ENCODE measurements at regions not wholly inside any gene's neighbourhood (a gene's known extent, or its start where the extent isn't known, plus 50 kb on each side); places are given as distances from the start of the nearest gene placed in this dataset.

DNA sequence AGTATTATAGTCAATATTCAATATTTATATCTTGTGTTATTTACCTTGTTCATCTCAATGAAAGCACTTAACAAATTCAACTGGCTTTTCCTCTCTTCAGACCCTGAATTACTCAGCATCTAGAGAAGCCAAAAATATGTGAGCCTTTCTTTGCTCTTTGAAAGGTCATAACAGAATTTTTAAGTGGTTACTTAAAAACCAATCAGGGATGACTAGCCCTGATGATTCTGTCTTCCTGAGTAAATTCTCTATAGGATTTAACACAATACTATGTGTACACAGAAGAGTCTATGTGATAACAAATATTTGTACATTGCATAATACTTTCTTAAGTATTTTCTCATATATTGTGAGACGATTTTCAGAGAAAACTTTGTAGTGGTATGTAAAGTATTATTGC, 546.3 kb downstream of the MAT2B start:
- no peak for DNase-seq

DNA sequence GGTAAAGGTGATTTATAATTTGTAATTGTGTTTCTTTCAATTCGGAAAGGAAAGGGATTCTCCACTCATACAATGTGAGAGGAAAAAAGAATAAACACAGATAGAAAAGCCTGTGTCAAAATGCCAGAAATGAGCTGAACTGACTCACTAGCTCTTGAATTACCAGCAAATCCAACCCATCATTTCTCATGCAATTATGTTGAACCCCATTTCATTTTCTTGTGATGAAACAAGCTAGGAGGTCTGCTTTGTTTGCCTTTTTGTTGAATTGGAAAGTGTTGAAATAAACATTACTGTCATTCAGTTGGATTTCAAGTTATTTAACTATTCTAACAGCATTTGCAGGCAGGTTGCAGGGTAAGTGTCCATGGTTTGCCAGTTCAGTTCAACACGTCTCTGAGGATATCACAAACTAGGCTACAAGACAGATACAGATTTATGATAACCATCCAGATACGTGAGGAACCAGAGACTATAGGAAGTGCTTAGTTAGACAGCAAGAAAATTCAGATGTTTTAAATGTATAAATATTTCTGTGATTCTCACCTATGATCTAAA, 547.2 kb downstream of the MAT2B start:
- DNase-seq, result no peak

DNA sequence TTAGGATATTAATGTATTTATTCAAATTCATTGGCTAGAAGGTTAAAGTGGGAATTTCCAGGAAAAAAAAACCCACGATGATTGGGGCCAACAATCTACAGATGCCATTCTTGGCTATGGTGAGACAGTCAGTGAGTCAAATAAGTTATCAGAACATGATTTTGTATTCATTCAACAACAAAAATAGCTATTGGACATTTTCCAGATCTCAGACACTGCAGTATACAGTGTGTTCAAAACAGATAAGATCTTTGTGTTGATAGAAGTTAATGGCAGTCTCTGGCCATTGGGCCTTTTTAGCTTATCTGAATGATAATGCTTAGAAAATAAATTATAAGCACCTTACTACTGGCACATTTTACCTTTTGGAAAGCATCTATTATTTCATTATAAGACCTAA, 547.7 kb downstream of the MAT2B start:
- no peak for DNase-seq

DNA sequence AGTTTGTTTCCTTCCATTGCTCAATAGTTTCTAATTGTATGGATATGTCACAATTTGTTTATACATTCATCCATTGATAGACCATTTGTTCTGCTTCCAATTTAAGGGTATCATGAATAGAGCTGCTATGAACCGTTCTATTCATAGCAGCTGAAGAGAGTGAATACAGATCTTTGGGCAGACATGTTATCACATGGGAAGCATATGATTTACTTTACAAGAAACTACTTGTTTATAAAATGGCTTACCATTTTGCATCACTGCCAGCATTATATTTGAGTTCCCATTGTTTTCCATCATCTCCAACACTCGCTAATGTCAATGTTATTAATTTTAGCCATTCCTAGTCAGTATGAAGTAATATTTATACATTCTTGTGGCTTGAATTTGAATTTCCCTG, 549.0 kb downstream of the MAT2B start:
- DNase-seq, result no peak

DNA sequence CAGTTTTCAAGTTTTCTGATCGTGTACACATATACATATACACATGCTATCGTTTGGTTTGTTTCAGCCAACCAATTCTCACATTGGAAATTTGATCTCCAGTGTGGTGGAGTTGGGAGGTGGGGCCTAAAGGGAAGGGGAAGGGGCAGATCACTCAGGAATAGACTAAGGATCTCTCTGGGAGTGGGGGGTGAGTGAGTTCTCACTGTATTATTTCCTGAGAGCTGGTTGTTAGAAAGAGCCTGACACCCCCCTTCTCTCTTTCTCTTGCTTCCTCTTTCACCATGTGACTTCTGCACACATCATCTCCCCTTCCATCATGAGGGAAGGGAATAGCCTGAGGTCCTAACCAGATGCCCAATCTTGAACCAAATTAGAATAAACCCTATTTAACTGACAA, 551.7 kb downstream of the MAT2B start:
- no peak for DNase-seq

DNA sequence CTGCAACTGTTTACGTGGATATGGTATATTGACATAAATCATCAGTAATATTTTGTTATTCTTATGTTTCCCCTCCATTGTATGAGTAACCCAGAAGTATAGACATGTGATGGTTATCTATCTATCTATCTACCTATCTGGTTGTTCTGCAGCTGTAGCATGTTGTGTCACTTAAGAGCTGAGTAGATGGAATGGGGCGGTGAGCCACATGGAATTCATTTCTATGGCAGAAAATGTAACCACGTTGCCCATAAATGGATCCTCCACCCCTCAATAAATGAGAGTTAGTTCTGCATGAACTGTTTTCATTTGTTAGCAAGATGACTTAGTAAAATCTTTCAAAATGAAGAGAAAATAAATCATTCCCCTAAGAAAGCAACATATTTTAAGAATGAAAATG, 553.2 kb downstream of the MAT2B start:
- DNase-seq, result no peak

DNA sequence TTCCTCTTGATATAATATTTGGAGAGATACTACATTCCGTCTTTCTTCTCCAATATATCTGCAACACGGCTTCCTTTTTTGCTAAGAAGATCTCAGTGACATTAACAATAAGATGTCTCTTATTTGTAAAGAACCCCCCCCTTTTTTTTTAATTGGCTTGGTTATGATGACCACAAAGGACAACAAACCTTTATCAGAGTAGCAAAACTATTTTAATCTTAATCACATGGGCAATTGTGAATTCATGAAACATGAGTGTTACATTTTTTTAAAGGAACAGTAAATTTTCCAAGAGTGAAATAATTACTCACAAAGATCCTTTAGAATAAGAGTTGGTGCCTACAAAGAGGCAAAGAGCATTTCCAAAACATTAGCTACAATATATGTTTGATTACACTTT, 554.1 kb downstream of the MAT2B start:
- no peak for DNase-seq

DNA sequence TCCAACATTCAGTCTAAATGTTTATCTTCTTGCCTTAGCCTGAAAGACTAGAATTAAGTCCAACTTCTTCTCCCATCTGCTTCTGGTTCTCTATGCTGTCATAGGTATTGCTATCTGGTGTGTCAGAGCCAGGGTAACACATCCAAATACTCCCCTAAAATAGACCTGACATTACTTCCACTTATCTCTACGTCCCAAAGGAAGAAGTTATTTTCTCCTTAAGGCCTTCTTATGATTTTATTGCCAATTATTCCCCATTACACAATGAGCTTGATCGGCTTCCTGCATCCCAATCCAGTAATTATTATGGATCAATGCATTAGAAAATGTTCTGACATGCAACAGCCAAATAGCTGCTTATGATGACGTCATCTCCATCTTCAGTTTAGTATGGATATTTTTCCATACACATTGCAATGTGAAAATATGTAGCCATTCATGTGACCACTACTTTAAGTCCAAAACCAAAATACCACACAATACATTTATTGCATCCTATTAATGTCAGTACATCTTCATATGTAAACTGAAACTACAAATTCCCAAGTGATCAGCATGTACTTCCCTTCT, 555.5 kb downstream of the MAT2B start:
- DNase-seq, result no peak

DNA sequence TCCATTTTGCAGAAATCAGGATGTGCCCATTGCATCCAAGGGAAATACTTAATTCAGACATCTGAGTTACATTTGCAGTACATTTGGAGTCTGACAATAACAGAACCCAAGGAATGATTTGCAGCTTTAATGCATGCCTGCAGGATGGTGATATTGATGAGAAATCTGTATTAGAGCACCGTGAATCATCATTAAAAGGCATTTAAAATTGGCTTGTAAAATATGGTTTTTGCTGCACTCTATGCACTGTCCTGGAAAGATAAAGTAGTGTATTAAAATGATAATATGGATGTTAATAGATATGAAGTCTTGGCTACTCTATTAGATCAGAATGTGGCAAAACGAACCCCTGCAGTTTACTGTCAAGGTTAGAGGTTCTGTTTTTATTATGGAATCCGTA, 556.9 kb downstream of the MAT2B start:
- no peak for DNase-seq

DNA sequence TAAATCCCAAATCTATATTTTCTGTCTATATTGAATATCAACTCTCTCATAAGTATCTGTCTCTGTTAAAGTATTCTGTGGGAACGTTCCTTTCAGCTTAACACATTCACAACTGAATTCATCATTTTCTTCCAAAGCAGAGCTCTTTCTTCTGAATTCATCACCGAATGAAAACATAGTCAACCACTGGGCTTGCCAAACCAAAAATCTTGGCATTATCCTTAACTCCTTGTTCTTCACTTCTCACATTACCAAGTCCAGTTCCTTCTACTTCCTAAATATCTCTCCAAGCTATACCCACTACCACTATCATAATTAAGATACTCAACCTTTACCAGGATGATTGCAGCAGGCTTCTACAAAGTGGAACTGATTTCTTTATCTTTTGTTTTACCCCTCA, 559.8 kb downstream of the MAT2B start:
- no peak for DNase-seq

DNA sequence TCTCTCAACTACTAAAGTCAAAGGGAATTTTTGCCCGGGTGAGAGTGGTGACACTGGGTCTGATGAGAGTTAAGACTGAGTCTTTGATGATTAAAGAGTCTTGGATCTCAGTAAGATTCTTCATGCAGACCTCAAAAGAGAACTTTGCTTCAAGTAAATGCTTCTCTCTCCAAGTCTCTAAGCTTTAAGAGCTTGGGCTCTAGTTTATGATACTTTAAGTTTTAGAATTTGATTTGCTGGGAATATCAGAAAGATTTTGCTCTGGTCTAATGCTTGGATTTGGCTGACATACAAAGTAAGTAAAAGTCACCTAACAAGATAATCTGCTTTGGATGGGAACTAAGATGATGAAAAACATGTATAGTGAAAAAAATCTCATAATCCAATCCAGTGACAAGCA, 566.3 kb downstream of the MAT2B start:
- no peak for DNase-seq

DNA sequence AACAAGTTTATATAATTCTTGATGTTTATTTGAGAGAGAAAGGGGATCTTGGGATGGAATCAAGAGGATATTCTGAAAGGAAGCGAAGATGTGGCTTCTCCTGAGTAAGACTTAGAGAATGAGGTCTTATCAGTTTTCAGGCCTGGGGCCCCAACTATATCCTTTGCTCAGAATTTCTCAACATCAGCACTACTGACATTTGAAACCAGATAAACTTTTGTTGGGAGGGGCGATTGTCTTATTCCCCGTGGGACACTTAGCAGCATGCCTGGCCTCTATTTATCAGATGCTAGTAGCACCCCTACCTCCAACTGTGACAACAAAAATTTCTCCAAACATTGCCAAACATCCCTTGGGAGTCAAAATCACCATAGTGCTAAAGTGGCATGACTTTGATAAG, 567.7 kb downstream of the MAT2B start:
- no peak for DNase-seq

DNA sequence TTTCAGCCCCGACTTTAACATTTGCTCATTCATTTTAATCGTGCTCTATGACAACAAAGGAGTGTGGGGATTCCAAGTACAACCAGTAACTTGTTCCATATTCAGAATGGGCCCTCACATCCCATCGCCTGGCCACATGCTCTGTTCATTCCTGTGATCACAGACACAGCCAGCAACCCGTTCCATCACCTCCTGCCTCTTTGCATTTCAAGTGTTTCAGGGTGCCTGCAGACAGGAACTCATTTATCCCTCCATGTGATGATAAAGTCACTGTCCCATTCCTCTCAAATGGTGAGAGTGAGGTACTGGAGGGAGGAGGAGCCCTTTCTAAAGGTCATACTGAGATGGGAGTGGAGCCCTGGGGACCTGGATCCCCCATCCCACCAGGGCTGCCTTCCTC, 571.1 kb downstream of the MAT2B start:
- DNase-seq, result no peak

DNA sequence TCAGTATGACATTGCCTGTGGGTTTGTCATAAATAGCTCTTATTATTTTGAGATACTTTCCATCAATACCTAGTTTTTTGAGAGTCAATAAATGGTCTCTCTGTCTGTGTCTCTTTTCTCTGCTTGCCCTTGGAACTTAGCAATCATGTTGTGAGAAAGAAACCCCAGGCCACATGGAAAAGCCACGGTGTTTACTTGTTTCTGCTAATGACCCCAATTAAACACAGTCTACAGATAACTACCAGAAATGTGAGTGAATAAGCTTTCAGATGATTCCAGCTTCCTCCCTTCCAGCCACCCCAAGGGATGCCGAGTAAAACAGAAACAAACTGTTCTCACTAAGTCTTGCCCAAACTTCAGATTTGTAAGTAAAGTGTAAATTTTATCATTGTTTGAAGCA, 584.9 kb downstream of the MAT2B start:
- no peak for DNase-seq

DNA sequence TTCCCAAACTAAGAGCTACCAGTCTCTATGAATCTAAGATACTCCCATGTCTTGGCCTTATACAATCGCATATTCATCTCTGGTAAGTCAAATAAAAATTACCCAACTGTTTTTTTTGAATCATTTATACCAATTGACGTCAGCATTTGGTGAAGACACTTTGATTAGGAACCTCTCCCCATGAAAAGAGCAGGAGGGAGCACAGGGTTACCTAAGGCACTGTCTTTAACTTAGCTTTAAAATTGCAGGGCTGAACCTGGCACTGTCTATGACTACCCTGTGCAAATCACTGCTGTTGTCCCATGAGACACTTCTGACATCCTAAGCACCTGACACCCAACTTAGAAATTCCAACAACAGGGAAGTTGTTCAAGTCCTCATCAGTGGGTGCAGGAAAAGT, 586.4 kb downstream of the MAT2B start:
- no peak for DNase-seq

DNA sequence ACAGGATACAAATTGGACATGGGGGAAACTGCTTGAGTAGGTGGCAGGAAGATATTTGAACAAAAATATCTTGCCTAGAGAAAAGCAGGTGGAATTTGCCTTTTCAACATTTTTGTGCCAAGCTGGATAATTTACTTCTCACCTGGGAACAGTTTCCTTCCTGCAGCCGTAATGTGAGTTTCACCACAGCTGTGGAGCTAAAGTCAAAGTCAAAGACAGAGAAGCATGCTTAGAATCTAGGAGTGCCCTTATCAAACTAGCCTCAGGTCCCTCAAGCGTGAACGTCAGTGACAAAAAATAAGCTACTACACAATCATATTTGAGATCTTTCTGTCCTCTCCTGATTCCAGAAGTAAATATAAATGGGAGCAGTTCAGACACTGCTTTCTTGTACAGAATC, 588.9 kb downstream of the MAT2B start:
- no peak for DNase-seq

DNA sequence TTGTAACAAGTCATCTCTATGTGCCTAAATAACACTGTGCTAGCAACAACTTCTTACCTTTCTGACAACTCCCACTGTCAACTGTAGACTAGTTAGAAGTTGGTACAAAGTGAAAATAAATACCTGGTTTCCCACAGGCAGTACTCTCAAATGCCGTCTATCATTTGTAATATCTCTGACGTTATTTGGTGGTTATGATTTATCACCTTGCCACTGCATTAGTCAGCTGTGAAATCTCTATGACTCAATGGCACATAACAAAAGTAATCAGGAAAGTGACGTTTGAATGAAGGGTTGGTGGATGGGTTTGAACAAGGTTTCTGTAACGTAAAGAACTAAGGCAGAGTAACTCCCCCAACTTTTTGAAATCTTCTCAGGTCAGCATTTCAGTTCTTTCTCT, 592.3 kb downstream of the MAT2B start:
- DNase-seq, result no peak

DNA sequence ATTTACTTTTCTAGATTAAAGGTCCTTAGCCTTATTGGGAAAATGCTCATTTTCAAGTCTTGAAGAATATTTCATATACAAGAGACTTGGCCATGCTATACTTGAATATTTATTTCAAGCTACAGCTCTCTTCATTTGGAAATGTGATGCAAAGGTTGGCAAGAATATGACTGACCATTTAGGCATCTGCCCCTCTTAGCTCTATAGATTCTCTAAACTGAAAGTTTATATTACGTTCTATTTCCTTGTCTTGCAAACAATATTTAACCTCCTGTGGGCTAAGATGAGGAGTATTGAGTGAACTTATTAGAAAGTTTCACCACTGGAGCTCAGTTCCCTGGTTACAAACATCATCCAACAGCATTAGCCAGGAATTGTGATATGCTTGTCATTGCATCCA, 593.1 kb downstream of the MAT2B start:
- DNase-seq, result no peak

DNA sequence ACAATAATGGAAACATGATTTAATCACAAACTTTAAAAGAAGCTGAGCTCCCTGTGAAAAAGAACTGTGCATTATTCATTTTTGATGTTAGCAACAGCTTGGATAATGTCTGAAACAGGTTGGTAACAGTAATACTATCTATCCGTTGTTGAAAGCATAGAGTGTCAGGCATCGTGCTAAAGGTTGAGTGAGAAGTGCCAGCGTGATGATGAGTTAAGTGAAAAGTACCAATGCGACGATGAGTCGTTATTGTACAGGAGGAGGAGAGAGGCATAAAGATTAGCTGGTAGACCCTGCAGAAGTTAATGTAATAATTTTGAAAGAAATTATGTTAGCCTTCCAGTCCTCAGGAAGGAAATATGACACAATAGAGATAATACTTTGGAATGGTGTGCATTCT, 593.6 kb downstream of the MAT2B start:
- no peak for DNase-seq

DNA sequence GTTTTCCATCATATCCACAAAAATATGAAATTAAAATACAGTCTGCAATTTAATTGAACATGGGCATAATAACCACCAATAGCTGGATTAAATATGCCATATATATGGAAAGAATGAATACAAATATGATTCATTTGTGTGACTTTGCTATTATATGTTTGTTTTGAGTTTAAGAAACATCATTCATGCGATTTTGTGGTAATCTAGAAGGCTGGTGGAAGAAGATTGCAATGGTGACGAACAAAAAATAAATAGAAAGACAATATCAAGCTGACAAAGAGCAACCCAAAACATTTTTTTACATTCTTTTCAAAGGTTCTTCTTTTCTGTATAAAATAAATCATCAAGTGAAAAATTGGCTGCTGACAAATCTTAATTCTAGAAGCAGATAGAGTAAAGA, 610.0 kb downstream of the MAT2B start:
- DNase-seq, result no peak

DNA sequence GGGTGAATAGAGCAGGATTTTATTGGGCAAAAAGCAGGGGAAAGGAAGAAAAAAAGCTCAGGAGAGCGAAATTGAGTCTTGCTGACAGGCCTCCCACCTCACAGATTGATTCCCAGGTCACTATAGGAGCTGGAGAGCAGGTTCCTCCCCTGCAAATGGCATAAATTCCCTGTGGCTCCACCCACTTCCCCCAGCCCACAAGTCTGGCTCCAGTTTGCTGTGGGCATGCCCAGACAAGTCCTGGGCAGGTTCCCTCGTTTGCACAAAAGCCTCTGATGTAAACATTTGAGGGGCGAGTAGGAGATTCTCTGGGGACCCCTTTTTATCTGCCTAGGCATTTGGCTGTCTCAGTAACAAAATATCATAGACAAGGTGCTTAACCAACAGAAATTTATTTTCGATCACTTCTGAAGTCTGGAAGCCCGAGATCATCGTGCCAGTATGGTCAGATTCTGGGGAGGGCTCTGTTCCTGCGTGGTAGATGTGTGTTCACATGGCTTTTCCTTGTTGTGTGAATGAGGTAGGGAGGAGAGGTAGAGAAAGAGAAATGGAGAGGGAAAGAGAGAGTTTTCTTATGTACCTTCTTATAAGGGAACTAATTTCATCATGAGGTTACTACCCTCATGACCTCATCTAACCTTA, 614.5 kb downstream of the MAT2B start:
- DNase-seq, result no peak

DNA sequence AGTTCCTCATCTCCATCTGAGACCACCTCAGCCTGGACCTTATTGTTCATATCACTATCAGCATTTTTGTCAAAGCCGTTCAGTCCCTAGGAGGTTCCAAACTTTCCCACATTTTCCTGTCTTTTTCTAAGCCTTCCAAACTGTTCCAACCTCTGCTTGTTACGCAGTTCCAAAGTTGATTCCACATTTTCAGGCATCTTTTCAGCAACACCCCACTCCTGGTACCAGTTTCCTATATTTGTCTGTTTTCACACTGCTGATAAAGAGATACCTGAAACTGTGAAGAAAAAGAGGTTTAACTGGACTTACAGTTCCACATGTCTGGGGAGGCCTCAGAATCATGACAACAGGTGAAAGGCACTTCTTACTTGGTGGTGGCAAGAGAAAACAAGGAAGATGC, 622.1 kb downstream of the MAT2B start:
- DNase-seq, result no peak

DNA sequence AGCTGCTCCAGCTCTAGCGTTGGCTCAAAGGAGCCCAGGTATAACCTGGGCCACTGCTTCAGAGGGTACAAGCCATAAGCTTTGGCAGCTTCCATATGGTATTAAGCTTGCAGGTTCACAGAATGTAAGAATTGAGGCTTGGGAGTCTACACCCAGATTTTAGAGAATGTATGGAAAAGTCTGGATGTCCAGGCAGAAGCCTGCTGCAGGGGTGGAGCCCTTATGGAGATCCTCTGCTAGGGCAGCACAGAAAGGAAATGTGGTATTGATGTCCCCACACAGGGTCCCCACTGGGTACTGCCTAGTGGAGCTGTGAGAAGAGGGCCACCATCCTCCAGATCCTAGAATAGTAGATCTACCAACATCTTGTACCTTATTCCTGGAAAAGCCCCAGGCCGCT, 626.9 kb downstream of the MAT2B start:
- no peak for DNase-seq

DNA sequence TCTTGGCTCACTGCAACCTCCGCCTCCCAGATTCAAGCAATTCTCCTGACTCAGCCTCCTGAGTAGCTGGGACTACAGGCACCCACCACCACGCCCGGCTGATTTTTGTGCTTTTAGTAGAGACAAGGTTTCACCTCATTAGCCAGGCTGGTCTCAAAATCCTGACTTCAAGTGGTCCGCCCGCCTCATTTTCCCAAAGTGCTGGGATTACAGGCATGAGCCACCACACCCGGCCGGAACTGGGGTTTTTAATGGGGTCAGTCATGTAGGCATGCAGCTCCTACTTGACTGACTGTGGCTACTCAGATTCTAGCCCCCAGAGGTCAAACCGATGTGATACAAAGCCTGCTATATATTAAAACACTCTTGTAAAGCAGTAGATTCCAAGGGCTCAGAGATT, 631.7 kb downstream of the MAT2B start:
- no peak for DNase-seq

DNA sequence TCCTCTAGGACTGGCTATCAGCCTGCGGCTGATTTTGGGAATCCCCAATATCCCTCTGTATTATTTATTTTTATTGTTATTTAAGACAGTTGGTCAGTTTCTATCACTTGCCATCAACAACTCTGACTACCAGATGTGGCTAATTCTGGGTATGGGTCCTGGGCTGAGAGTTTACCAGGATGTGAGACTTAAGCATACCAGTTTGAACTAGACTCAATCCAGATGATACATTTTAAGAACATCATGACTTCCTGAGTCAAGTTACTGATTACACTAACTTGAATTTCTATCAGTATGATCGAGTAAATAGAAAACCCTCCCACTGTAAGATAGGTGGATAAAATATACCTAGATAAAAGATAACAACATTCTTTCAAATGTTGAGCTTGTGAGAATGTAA, 634.0 kb downstream of the MAT2B start:
- no peak for DNase-seq

Data from SIG-M5 (cell line).